GM10266 (cell line): ENCODE measurements at regions not wholly inside any gene's neighbourhood (a gene's known extent, or its start where the extent isn't known, plus 50 kb on each side); places are given as distances from the start of the nearest gene placed in this dataset.
A peak's percentile ranks its signal among the peaks of the same experiment; 100 is the strongest.

Source experiments
- DNase-seq: peaks from one replicate; pipeline ENCODE4 v3.0.0; 2012; ENCODE audit errors: extremely low spot score
- TF ChIP-seq, protein P1 (sequence below): IDR thresholded peaks from 2 replicates; pipeline ENCODE4 v1.5.1; 2012; ENCODE audit warnings: mild to moderate bottlenecking, low read depth; ENCODE audit not compliant: control insufficient read depth, insufficient read depth; ENCODE audit errors: missing control alignments

DNA sequence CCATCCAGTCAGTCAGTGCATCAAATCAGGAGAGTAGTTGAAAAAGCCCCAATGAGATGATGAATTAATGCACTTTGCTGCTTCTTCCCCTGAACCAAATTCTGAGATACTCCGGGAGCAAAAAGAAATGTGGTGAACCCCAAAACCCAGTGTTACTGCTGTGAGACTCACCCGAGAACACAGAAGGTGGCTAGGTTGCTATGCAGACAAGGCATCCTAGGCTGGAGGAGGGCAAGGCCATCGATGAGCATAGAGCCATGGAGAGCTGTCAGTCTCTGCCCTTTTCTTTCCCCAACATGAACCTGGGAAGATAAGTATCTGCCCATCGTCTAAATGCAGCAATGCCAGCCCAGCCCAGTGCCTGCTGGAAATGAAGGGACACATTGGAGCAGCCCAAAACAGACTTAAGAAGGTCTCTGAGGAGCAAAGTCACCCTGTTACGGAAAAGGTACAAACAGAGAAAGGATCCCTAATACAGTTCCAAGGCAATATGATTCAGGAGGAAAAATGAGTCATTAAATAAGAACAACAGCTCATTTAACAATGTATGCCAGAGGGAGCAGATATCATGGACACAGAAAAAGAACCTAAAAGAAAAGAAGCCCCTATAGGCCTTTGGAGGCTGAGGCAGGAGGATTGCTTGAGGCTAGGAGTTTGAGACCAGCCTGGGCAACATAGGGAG lies 272.0 kb downstream of the FOXO1 start:
- no peak for DNase-seq
- TF ChIP-seq, protein P1, sequence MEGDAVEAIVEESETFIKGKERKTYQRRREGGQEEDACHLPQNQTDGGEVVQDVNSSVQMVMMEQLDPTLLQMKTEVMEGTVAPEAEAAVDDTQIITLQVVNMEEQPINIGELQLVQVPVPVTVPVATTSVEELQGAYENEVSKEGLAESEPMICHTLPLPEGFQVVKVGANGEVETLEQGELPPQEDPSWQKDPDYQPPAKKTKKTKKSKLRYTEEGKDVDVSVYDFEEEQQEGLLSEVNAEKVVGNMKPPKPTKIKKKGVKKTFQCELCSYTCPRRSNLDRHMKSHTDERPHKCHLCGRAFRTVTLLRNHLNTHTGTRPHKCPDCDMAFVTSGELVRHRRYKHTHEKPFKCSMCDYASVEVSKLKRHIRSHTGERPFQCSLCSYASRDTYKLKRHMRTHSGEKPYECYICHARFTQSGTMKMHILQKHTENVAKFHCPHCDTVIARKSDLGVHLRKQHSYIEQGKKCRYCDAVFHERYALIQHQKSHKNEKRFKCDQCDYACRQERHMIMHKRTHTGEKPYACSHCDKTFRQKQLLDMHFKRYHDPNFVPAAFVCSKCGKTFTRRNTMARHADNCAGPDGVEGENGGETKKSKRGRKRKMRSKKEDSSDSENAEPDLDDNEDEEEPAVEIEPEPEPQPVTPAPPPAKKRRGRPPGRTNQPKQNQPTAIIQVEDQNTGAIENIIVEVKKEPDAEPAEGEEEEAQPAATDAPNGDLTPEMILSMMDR, result no peak

DNA sequence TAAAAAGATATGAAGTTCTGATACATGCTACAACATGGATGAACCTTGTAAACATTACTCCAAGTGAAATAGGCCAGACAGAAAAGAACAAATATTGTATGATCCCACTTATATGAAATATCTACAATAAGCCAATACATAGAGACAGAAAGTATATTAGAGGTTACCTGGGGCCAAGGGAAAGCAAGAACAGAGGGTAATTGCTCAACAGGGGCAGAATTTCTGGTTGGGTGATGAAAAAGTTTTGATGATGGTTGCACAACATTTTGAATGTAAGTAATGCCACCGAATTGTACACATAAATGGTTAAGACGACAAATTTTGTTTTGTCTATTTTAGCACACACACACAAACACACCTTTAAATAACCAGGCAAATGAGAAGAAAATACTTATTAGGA lies 268.4 kb downstream of the FOXO1 start:
- no peak for DNase-seq
- TF ChIP-seq, protein P1, result no peak

DNA sequence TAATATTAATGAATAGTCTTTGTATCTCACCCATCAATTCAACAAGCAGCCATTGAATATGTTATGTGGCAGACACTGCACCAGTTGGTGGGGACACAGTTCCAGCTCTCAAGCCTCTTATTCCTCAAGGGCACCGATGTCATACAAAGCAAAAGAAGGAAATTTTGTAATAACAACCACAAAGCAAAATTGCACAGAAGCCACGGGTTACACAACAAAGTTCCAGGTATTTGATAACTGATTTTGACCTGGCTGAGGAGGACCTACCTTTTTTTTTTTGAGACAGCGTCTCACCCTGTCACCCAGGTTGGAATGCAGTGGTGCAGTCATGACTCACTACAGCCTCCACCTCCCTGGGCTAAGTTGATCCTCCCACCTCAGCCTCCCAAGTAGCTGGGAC lies 266.7 kb downstream of the FOXO1 start:
- DNase-seq, result no peak
- TF ChIP-seq, protein P1, result no peak

DNA sequence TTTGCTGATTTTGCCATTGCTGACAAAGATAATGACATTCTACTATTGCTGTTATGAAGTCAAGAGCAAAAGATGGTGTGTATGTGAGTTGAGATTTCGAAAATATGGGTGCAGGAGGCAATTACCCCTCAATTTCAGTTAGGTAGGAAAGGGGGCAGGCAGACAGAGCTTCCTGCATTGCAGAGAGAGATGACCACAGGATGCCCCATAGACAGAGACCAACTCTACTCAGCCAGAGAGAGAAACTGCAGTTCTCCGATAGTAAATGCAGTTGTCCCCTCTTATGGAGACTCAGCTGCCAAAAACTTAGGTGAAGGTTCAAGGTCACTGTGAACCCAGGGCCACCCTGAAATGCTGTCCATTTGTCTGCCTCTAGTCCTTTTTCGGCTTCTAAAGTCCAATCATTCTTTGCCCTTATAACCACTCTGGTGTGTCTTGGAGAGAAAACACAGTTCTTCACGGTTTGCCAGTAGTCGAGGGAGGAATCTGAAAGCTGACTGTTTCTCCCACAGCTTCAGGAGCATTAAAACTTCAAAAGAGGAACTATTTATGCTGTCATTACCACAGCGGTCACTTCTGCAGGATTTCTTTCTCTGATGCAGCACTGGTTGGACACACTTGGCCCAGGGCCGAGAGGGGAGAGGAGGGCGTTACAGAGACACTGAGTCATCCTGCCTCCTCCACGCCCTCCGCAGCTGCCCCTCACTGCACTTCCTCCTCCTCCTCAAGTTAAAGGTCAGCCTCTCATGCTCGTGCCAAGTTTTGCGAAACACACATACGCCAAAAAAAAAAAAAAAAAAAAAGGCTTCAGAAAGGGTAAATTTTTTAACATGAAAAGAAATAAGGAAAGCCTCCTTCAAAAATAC lies 264.3 kb downstream of the FOXO1 start:
- TF ChIP-seq, protein P1, result no peak
- DNase-seq, result peak; percentile 73

DNA sequence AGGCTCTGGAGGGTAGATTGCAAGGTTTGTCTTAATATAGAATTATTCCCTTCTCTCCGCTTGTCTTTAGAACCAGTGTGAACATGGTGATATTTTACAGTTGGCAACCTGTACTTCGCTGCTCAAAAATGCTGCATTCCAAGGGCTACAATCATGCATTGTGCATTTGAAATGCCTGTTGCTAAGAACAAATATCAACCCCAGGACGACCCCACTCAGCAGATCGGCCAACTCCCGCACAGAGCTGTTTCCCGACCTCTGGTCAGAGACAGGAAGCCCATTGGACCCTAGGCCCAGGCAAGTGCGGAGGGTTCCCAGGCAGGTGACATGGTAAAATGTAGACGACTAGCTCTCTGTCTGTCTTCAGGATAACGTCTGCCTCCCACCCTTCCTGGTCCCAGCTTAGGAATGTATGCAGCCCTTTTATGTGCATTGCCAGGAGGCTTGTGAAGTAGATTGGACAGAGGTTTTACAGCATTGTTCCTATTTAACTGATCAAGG lies 263.5 kb downstream of the FOXO1 start:
- TF ChIP-seq, protein P1, result no peak
- DNase-seq, result no peak

DNA sequence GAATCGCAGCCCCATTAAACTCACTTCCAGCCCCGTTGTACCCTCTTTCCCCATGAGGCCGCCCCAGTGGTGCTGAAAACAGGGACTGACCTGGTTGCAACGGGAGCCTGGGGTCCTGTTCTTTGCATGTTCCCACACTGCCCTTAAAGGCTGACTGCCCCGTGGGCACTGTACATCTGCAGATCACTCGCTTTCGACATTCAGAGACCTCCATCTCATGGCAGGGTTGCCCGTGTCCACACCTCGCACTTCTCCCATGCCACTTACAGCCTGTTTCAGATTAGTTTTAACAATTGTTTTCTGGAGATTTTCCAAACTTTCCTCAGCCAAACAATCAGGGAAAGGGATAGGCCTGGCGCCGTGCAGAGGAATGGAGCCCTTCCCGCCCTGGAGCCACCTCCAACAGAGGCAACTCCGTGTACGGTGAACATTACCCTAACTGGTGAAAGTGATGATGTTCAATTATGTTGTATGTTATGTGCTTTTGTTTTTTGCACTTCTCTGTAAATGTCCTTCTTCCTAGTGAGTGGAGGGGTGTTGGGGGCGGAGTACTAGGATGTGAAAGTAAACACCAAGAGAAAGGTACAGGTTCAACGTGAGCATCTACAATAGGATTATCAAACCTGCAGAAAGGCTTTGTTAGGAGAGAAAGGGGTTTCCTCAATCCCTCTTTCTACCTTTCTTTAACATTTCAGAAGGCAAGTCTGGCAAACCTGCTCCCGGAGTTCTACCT lies 262.8 kb downstream of the FOXO1 start:
- TF ChIP-seq, protein P1, result no peak
- DNase-seq, result no peak
